Astrocyte (in vitro differentiated cells and primary cell): ENCODE measurements at regions not wholly inside any gene's neighbourhood (a gene's known extent, or its start where the extent isn't known, plus 50 kb on each side); places are given as distances from the start of the nearest gene placed in this dataset.

Experiments used
- DNase-seq: peaks from one replicate; pipeline ENCODE4 v3.0.0-alpha.2; 2010; ENCODE audit warnings: low read depth
- FAIRE-seq: peaks from 2 replicates; lab custom pipeline; 2011; peaks lifted over from hg19 to GRCh38; lab: Jason Lieb, UNC
- H2AFZ ChIP-seq: 2 replicates; pipeline ENCODE4 v1.6.0; 2012; ENCODE audit warnings: low read depth, low read length, inconsistent platforms
- H3K27ac ChIP-seq: 2 replicates; pipeline ENCODE4 v1.5.1; 2011; ENCODE audit warnings: low read depth, low read length, inconsistent platforms
- H3K27me3 ChIP-seq: 2 replicates; pipeline ENCODE4 v1.6.0; 2011; ENCODE audit warnings: low read length, inconsistent platforms; ENCODE audit not compliant: insufficient read depth
- H3K36me3 ChIP-seq: 2 replicates; pipeline ENCODE4 v1.5.1; 2011; ENCODE audit warnings: low read length, inconsistent platforms; ENCODE audit not compliant: insufficient read depth
- H3K4me1 ChIP-seq: 2 replicates; pipeline ENCODE4 v1.5.1; 2011; ENCODE audit warnings: low read length, inconsistent platforms; ENCODE audit not compliant: insufficient read depth
- H3K4me2 ChIP-seq: 2 replicates; pipeline ENCODE4 v1.6.0; 2012; ENCODE audit warnings: low read length, inconsistent platforms
- H3K4me3 ChIP-seq: 2 replicates; pipeline ENCODE4 v1.5.1; 2011; ENCODE audit warnings: low read depth, mild to moderate bottlenecking, low read length, inconsistent platforms; ENCODE audit not compliant: insufficient read depth
- H3K79me2 ChIP-seq: 2 replicates; pipeline ENCODE4 v1.6.0; 2012; ENCODE audit warnings: mild to moderate bottlenecking, low read length, inconsistent platforms; ENCODE audit not compliant: insufficient read depth
- H3K9ac ChIP-seq: 2 replicates; pipeline ENCODE4 v1.6.0; 2012; ENCODE audit warnings: mild to moderate bottlenecking, low read length, inconsistent platforms
- H3K9me3 ChIP-seq: 2 replicates; pipeline ENCODE4 v1.5.1; 2012; ENCODE audit warnings: low read depth, mild to moderate bottlenecking, low read length, inconsistent platforms; ENCODE audit not compliant: insufficient read depth
- H4K20me1 ChIP-seq: 2 replicates; pipeline ENCODE4 v1.6.0; 2012; ENCODE audit warnings: low read length, inconsistent platforms; ENCODE audit not compliant: insufficient read depth
- H3K27ac Mint-ChIP-seq: one replicate; pipeline ENCODE4 v1.8.0; 2021; ENCODE audit warnings: mild to moderate bottlenecking, mixed read lengths; ENCODE audit not compliant: unreplicated experiment
- H3K27me3 Mint-ChIP-seq: one replicate; pipeline ENCODE4 v1.8.0; 2021; ENCODE audit warnings: low read depth, mixed read lengths; ENCODE audit not compliant: unreplicated experiment
- H3K36me3 Mint-ChIP-seq: one replicate; pipeline ENCODE4 v1.8.0; 2021; ENCODE audit warnings: low read depth, mixed read lengths; ENCODE audit not compliant: unreplicated experiment
- H3K4me1 Mint-ChIP-seq: one replicate; pipeline ENCODE4 v1.8.0; 2021; ENCODE audit warnings: low read depth, mixed read lengths; ENCODE audit not compliant: unreplicated experiment
- H3K4me3 Mint-ChIP-seq: one replicate; pipeline ENCODE4 v1.8.0; 2021; ENCODE audit warnings: mild to moderate bottlenecking, moderate library complexity, mixed read lengths; ENCODE audit not compliant: unreplicated experiment
- H3K9me3 Mint-ChIP-seq: one replicate; pipeline ENCODE4 v1.8.0; 2021; ENCODE audit warnings: mild to moderate bottlenecking, mixed read lengths; ENCODE audit not compliant: unreplicated experiment
- EZH2 ChIP-seq: IDR thresholded peaks from 2 replicates; pipeline ENCODE4 v1.6.1; 2012; ENCODE audit warnings: mild to moderate bottlenecking, low read length, inconsistent platforms; ENCODE audit not compliant: insufficient read depth
- TF ChIP-seq, protein P1 (sequence below): IDR thresholded peaks from 2 replicates; pipeline ENCODE4 v1.5.1; 2011; ENCODE audit warnings: low read depth, mild to moderate bottlenecking, inconsistent platforms, low read length, moderate library complexity; ENCODE audit not compliant: insufficient read depth

GRCh38 chr3:166205158-166205557 lies 367.9 kb upstream of the BCHE start:
- TF ChIP-seq EZH2 = no peak
- no peaks in the 10 kb centered on the region for H3K36me3 Mint-ChIP-seq
- Histone ChIP-seq H3K4me3 (no peak overlapping the region), H3K4me2 (no peak overlapping the region), H3K9ac (no peak overlapping the region), H3K9me3 (no peaks in the 10 kb centered on the region), H3K4me1 (no peaks in the 10 kb centered on the region), H3K36me3 (no peaks in the 10 kb centered on the region), H4K20me1 (no peaks in the 10 kb centered on the region), H2AFZ (no peak overlapping the region), H3K27ac (no peak overlapping the region), H3K27me3 (no peaks in the 10 kb centered on the region), H3K79me2 (no peaks in the 10 kb centered on the region)
- H3K4me3 Mint-ChIP-seq = no peak overlapping the region
- no peak overlapping the region for H3K27ac Mint-ChIP-seq
- no peaks in the 10 kb centered on the region for H3K27me3 Mint-ChIP-seq
- no peak for DNase-seq
- no peaks in the 10 kb centered on the region for H3K4me1 Mint-ChIP-seq
- FAIRE-seq = no peak
- H3K9me3 Mint-ChIP-seq = no peaks in the 10 kb centered on the region

- TF ChIP-seq, protein P1, sequence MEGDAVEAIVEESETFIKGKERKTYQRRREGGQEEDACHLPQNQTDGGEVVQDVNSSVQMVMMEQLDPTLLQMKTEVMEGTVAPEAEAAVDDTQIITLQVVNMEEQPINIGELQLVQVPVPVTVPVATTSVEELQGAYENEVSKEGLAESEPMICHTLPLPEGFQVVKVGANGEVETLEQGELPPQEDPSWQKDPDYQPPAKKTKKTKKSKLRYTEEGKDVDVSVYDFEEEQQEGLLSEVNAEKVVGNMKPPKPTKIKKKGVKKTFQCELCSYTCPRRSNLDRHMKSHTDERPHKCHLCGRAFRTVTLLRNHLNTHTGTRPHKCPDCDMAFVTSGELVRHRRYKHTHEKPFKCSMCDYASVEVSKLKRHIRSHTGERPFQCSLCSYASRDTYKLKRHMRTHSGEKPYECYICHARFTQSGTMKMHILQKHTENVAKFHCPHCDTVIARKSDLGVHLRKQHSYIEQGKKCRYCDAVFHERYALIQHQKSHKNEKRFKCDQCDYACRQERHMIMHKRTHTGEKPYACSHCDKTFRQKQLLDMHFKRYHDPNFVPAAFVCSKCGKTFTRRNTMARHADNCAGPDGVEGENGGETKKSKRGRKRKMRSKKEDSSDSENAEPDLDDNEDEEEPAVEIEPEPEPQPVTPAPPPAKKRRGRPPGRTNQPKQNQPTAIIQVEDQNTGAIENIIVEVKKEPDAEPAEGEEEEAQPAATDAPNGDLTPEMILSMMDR = no peak
- TF ChIP-seq EZH2 = no peak
- no peak for DNase-seq
- Mint-ChIP-seq H3K27ac (no peak overlapping the region), H3K9me3 (no peaks in the 10 kb centered on the region), H3K36me3 (no peaks in the 10 kb centered on the region), H3K4me3 (no peak overlapping the region), H3K27me3 (no peaks in the 10 kb centered on the region), H3K4me1 (no peaks in the 10 kb centered on the region)
- no peak for FAIRE-seq
- Histone ChIP-seq H3K9ac (no peak overlapping the region), H3K36me3 (no peaks in the 10 kb centered on the region), H3K79me2 (no peaks in the 10 kb centered on the region), H3K4me2 (no peak overlapping the region), H3K4me1 (no peaks in the 10 kb centered on the region), H3K4me3 (no peak overlapping the region), H2AFZ (no peak overlapping the region), H4K20me1 (no peaks in the 10 kb centered on the region), H3K27me3 (no peaks in the 10 kb centered on the region), H3K9me3 (no peaks in the 10 kb centered on the region), H3K27ac (no peak overlapping the region)
Measured at GRCh38 chr3:166201476-166201875, 364.3 kb upstream of the BCHE start.

GRCh38 chr3:166199491-166199890 lies 362.3 kb upstream of the BCHE start:
- FAIRE-seq (no peak), DNase-seq (no peak)
- H2AFZ ChIP-seq = no peak overlapping the region
- TF ChIP-seq EZH2 = no peak
- TF ChIP-seq, protein P1 = no peak
- H3K4me3 Mint-ChIP-seq = no peak overlapping the region
- no peaks in the 10 kb centered on the region for H3K9me3 ChIP-seq
- H3K9me3 Mint-ChIP-seq = no peaks in the 10 kb centered on the region
- H3K79me2 ChIP-seq = no peaks in the 10 kb centered on the region
- no peaks in the 10 kb centered on the region for H3K4me1 ChIP-seq
- H3K4me1 Mint-ChIP-seq = no peaks in the 10 kb centered on the region
- H3K27ac ChIP-seq = no peak overlapping the region
- H4K20me1 ChIP-seq = no peaks in the 10 kb centered on the region
- H3K27ac Mint-ChIP-seq = no peak overlapping the region
- no peak overlapping the region for H3K9ac ChIP-seq
- no peaks in the 10 kb centered on the region for H3K27me3 ChIP-seq
- H3K27me3 Mint-ChIP-seq = no peaks in the 10 kb centered on the region
- H3K4me2 ChIP-seq = no peak overlapping the region
- H3K4me3 ChIP-seq = no peak overlapping the region
- no peaks in the 10 kb centered on the region for H3K36me3 ChIP-seq
- H3K36me3 Mint-ChIP-seq = no peaks in the 10 kb centered on the region
